PFSK-1 (cell line): ENCODE measurements at regions not wholly inside any gene's neighbourhood (a gene's known extent, or its start where the extent isn't known, plus 50 kb on each side); places are given as distances from the start of the nearest gene placed in this dataset.

Source experiments
- POLR2AphosphoS5 ChIP-seq: IDR thresholded peaks from 2 replicates; pipeline ENCODE4 v1.6.1; 2012; ENCODE audit warnings: low read depth, mild to moderate bottlenecking, control low read depth, low read length, moderate library complexity
- TAF1 ChIP-seq: IDR thresholded peaks from 2 replicates; pipeline ENCODE4 v1.6.1; 2012; ENCODE audit warnings: low read length, control low read depth, borderline replicate concordance; ENCODE audit not compliant: insufficient read depth

DNA sequence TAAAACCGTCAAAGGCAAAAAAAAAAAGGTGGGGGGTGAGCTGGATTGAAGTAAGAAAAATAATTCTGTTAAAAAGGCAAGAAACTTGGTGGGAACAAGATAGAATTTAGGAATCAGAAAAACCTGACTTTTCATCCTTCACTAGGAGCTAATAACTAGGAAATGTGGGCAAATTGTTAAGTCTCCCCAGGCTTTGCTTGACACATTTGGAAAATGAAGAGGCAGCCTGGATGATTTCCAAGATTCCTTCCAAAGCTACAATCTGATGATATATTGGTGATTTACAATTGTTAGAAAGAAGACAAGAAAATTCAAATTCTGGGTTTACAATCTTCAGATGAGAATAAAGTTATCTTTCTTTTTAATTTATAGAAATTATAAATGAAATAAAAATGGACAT, 1062.5 kb downstream of the ADGRL3 start:
- TF ChIP-seq TAF1 (no peak), POLR2AphosphoS5 (no peak)
